ENCODE measurements at regions not wholly inside any gene's neighbourhood (a gene's known extent, or its start where the extent isn't known, plus 50 kb on each side); places are given as distances from the start of the nearest gene placed in this dataset.

DNA sequence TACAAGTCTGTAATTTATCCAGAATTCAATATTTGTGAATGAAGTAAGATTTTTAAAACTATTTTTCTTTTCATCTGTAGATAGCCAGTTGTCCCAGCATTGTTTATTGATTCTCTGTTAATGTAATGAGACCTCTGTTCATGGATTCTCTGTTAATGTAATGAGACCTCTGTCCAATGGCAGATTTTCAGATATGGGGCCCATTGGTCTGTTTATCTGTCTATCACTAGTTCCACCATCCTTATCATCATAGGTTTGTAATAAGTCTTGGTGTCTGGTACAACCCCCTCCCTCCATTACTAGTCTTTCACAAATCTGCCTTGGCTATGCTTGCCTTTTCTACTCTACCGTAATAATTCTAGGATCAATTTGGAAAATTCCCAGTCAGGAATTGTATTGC lies 276.6 kb downstream of the ARHGAP12 start:
- TF ChIP-seq, protein P1, sequence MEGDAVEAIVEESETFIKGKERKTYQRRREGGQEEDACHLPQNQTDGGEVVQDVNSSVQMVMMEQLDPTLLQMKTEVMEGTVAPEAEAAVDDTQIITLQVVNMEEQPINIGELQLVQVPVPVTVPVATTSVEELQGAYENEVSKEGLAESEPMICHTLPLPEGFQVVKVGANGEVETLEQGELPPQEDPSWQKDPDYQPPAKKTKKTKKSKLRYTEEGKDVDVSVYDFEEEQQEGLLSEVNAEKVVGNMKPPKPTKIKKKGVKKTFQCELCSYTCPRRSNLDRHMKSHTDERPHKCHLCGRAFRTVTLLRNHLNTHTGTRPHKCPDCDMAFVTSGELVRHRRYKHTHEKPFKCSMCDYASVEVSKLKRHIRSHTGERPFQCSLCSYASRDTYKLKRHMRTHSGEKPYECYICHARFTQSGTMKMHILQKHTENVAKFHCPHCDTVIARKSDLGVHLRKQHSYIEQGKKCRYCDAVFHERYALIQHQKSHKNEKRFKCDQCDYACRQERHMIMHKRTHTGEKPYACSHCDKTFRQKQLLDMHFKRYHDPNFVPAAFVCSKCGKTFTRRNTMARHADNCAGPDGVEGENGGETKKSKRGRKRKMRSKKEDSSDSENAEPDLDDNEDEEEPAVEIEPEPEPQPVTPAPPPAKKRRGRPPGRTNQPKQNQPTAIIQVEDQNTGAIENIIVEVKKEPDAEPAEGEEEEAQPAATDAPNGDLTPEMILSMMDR (IDR thresholded peaks at IDR 0.05; ENCODE audit: insufficient read depth, low read length), result no peak
- TF ChIP-seq GABPA (IDR thresholded peaks at IDR 0.05; ENCODE audit: low read depth), result no peak
- TF ChIP-seq POLR2AphosphoS5 (IDR thresholded peaks at IDR 0.05; ENCODE audit: low read depth), result no peak
- no peak for TF ChIP-seq SPI1 (IDR thresholded peaks at IDR 0.05; ENCODE audit: borderline replicate concordance, low read depth)
- TF ChIP-seq, protein P2, sequence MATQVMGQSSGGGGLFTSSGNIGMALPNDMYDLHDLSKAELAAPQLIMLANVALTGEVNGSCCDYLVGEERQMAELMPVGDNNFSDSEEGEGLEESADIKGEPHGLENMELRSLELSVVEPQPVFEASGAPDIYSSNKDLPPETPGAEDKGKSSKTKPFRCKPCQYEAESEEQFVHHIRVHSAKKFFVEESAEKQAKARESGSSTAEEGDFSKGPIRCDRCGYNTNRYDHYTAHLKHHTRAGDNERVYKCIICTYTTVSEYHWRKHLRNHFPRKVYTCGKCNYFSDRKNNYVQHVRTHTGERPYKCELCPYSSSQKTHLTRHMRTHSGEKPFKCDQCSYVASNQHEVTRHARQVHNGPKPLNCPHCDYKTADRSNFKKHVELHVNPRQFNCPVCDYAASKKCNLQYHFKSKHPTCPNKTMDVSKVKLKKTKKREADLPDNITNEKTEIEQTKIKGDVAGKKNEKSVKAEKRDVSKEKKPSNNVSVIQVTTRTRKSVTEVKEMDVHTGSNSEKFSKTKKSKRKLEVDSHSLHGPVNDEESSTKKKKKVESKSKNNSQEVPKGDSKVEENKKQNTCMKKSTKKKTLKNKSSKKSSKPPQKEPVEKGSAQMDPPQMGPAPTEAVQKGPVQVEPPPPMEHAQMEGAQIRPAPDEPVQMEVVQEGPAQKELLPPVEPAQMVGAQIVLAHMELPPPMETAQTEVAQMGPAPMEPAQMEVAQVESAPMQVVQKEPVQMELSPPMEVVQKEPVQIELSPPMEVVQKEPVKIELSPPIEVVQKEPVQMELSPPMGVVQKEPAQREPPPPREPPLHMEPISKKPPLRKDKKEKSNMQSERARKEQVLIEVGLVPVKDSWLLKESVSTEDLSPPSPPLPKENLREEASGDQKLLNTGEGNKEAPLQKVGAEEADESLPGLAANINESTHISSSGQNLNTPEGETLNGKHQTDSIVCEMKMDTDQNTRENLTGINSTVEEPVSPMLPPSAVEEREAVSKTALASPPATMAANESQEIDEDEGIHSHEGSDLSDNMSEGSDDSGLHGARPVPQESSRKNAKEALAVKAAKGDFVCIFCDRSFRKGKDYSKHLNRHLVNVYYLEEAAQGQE (IDR thresholded peaks at IDR 0.05; ENCODE audit: insufficient replicate concordance, low read depth), result no peak
- Histone ChIP-seq H3K27me3 (ENCODE audit: insufficient read depth, poor library complexity, severe bottlenecking) (no peaks in the 10 kb centered on the region), H3K4me3 (replicated peaks; ENCODE audit: insufficient read depth, low read length) (no peak overlapping the region), H3K27ac (replicated peaks) (no peak overlapping the region)
- no peak for DNase-seq (ENCODE audit: low read depth in 1 of 2, low spot score in 1 of 2)

DNA sequence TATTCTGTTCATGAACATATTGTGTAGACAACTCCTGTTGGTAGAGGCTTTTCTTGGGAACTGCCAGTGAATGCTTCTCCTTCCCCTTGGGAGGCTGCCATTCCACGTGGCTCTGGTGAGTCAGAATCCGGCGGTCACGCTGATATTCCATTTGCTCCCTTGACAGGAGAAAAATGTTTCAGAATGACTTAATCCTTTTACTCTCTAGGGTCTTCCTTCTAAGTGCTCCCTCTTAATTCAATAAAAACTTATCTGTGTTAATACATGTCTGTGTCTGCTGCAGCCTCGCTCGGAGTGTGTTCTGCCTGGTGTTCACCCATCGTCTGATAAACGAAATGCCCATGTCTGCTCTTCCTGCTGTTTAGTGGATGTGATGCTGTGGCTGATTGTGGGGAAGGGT lies 278.6 kb downstream of the ARHGAP12 start:
- Histone ChIP-seq H3K4me3 (replicated peaks; ENCODE audit: insufficient read depth, low read length) (no peak overlapping the region), H3K27ac (replicated peaks) (no peak overlapping the region), H3K27me3 (ENCODE audit: insufficient read depth, poor library complexity, severe bottlenecking) (no peaks in the 10 kb centered on the region)
- TF ChIP-seq, protein P1 (IDR thresholded peaks at IDR 0.05; ENCODE audit: insufficient read depth, low read length), result no peak
- TF ChIP-seq POLR2AphosphoS5 (IDR thresholded peaks at IDR 0.05; ENCODE audit: low read depth), result no peak
- TF ChIP-seq GABPA (IDR thresholded peaks at IDR 0.05; ENCODE audit: low read depth), result no peak
- no peak for TF ChIP-seq SPI1 (IDR thresholded peaks at IDR 0.05; ENCODE audit: borderline replicate concordance, low read depth)
- TF ChIP-seq, protein P2 (IDR thresholded peaks at IDR 0.05; ENCODE audit: insufficient replicate concordance, low read depth), result no peak
- DNase-seq (ENCODE audit: low read depth in 1 of 2, low spot score in 1 of 2), result no peak

DNA sequence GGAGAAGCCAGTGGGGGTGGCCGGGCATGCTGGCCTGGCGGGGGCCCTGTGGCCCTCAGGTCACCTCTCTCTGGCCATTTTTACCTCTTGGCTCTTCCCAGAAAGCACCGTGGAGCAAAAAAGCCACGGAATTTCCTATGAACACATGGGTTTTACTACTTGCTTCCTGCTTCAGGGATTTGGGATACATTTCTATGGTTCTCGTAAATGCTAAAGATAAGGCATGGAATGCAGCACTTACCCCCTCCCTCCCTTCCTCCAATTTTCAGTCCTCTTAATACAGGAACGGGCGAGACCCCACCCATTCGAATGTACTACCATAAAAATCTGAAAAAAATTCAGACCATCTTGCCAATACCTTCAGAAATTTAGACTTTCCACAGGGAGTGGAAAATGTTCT lies 279.7 kb downstream of the ARHGAP12 start:
- TF ChIP-seq, protein P2 (IDR thresholded peaks at IDR 0.05; ENCODE audit: insufficient replicate concordance, low read depth), result no peak
- no peak for TF ChIP-seq GABPA (IDR thresholded peaks at IDR 0.05; ENCODE audit: low read depth)
- TF ChIP-seq SPI1 (IDR thresholded peaks at IDR 0.05; ENCODE audit: borderline replicate concordance, low read depth), result no peak
- TF ChIP-seq, protein P1 (IDR thresholded peaks at IDR 0.05; ENCODE audit: insufficient read depth, low read length), result no peak
- Histone ChIP-seq H3K27ac (replicated peaks) (no peak overlapping the region), H3K27me3 (ENCODE audit: insufficient read depth, poor library complexity, severe bottlenecking) (no peaks in the 10 kb centered on the region), H3K4me3 (replicated peaks; ENCODE audit: insufficient read depth, low read length) (no peak overlapping the region)
- no peak for DNase-seq (ENCODE audit: low read depth in 1 of 2, low spot score in 1 of 2)

Data from HL-60 (cell line).